GM18508 (cell line): ENCODE measurements at regions not wholly inside any gene's neighbourhood (a gene's known extent, or its start where the extent isn't known, plus 50 kb on each side); places are given as distances from the start of the nearest gene placed in this dataset.
"Not testable (repeated sequence)": the region's sequence is repeated elsewhere in the genome, so short reads cannot be mapped to it uniquely, and the experiment has no call there.

Experiments
- ATAC-seq: cut with Tn5 transposase; IDR thresholded peaks from one replicate; pipeline ENCODE4 v1.9.1; 2021; ENCODE audit warnings: moderate number of reproducible peaks; ENCODE audit not compliant: insufficient read depth, unreplicated experiment

- no peak for ATAC-seq
Measured at GRCh38 chr1:60866917-60867531, 215.3 kb upstream of the NFIA start.

GRCh38 chr1:60866226-60866900 is 216.0 kb upstream of the NFIA start:
- no peak for ATAC-seq

- ATAC-seq, result no peak
Measured at GRCh38 chr1:60865166-60865565, 217.2 kb upstream of the NFIA start.

- ATAC-seq, result no peak
Measured at GRCh38 chr1:60864722-60865121, 217.6 kb upstream of the NFIA start.

GRCh38 chr1:60863131-60863530 is 219.2 kb upstream of the NFIA start:
- no peak for ATAC-seq

- no peak for ATAC-seq
Measured at GRCh38 chr1:60861961-60862567, 220.3 kb upstream of the NFIA start.

- ATAC-seq, result no peak
Measured at GRCh38 chr1:60859111-60859510, 223.2 kb upstream of the NFIA start.

- no peak for ATAC-seq
Measured at GRCh38 chr1:60857851-60858250, 224.5 kb upstream of the NFIA start.

- ATAC-seq, result no peak
Measured at GRCh38 chr1:60850084-60850483, 232.3 kb upstream of the NFIA start.

GRCh38 chr1:60849401-60849800 is 233.0 kb upstream of the NFIA start:
- ATAC-seq, result no peak

- ATAC-seq, result no peak
Measured at GRCh38 chr1:60848583-60849188, 233.7 kb upstream of the NFIA start.

GRCh38 chr1:60847855-60848582 is 234.3 kb upstream of the NFIA start:
- ATAC-seq, result no peak

- no peak for ATAC-seq
Measured at GRCh38 chr1:60847391-60847790, 235.0 kb upstream of the NFIA start.

GRCh38 chr1:60845659-60846058 is 236.7 kb upstream of the NFIA start:
- ATAC-seq, result not testable (repeated sequence)

GRCh38 chr1:60842304-60842703 is 240.1 kb upstream of the NFIA start:
- no peak for ATAC-seq

- ATAC-seq, result no peak
Measured at GRCh38 chr1:60841116-60842046, 241.0 kb upstream of the NFIA start.

GRCh38 chr1:60840476-60840875 is 241.9 kb upstream of the NFIA start:
- not testable (repeated sequence) for ATAC-seq

- no peak for ATAC-seq
Measured at GRCh38 chr1:60835649-60836048, 246.7 kb upstream of the NFIA start.

- no peak for ATAC-seq
Measured at GRCh38 chr1:60833173-60833572, 249.2 kb upstream of the NFIA start.

- ATAC-seq, result no peak
Measured at GRCh38 chr1:60832367-60832766, 250.0 kb upstream of the NFIA start.
